ENCODE measurements at regions not wholly inside any gene's neighbourhood (a gene's known extent, or its start where the extent isn't known, plus 50 kb on each side); places are given as distances from the start of the nearest gene placed in this dataset.

DNA sequence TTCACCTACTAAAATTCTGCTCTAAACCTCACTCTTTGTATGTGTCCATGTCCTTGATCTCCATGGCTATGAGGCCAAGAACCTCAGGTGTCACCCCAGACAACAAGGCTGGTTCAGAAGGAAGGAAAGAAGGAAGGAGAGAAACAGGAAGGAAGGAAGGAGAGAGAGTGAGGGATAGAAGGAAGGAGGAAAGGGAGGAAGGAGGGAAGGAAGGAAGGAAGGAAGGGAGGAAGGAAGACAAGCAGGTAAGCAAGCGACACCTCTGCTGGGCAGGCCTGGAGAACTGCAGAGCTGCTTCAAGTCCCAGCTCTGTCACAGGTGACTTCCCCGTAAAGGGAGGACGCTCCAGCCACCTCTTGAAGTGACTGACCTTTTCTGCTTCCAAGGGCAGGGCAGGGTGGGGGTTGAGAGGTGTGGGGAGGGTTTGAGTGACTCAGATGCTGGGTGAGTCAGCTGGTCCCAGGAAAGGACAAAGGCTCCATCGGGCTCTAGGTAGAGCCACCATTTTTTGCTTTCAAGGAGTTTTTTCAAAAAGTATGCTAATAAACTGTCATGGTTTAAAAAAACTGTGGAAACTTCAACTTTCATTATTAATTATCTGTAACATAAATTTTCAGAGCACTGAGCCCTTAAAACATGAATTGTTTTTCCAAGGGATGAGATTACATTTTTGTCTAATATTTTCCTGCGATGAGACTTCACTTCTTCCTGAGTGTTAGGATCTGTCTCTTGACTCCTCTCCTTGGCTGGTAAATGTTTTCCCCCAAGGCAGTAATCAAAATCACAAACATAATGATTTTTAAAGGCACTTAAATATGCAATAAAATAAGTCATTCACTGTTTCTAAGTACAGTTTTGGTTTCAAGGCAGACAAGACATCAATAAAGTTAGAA lies 90.1 kb upstream of the L3MBTL4 start:
- no peak for DNase-seq (ENCODE audit: low spot score)
- Histone ChIP-seq H3K27ac (ENCODE audit: low read depth in 1 of 2, low read length in 2 of 2) (no peak overlapping the region), H3K4me3 (ENCODE audit: low read depth in 1 of 3, low read length in 3 of 3) (no peak overlapping the region), H3K9ac (ENCODE audit: low read depth in 1 of 2, low read length in 2 of 2) (no peak overlapping the region), H3K4me1 (ENCODE audit: control insufficient read depth in 4 of 4, insufficient read depth in 4 of 4, low read length in 3 of 4) (no peaks in the 10 kb centered on the region), H3K9me3 (ENCODE audit: control insufficient read depth in 4 of 4, low read length in 3 of 4) (no peaks in the 10 kb centered on the region), H3K36me3 (ENCODE audit: control insufficient read depth in 4 of 4, insufficient read depth in 3 of 4, low read depth in 1 of 4, low read length in 3 of 4) (no peaks in the 10 kb centered on the region), H3K27me3 (ENCODE audit: control insufficient read depth in 4 of 4, insufficient read depth in 4 of 4, low read length in 3 of 4) (peaks cover 0 to 2% (median 0%) of the 10 kb centered on the region in 4 donors)
- WGBS: 78% methylated on average over 5 of the region's 5 CpGs
- TF ChIP-seq HNF4A (conservative IDR thresholded peaks at IDR 0.05) (no peak), EGR1 (IDR thresholded peaks at IDR 0.05; ENCODE audit: low read depth in 2 of 2) (no peak), TAF1 (conservative IDR thresholded peaks at IDR 0.05) (no peak), RAD21 (IDR thresholded peaks at IDR 0.05) (no peak), SP1 (IDR thresholded peaks at IDR 0.05) (no peak), GABPA (IDR thresholded peaks at IDR 0.05 in 1 of 2, conservative IDR thresholded peaks at IDR 0.05 in 1 of 2) (no peak), RXRA (IDR thresholded peaks at IDR 0.05) (no peak), NR2F2 (IDR thresholded peaks at IDR 0.05) (no peak), FOXA2 (IDR thresholded peaks at IDR 0.05) (no peak)
- TF ChIP-seq, protein P1, sequence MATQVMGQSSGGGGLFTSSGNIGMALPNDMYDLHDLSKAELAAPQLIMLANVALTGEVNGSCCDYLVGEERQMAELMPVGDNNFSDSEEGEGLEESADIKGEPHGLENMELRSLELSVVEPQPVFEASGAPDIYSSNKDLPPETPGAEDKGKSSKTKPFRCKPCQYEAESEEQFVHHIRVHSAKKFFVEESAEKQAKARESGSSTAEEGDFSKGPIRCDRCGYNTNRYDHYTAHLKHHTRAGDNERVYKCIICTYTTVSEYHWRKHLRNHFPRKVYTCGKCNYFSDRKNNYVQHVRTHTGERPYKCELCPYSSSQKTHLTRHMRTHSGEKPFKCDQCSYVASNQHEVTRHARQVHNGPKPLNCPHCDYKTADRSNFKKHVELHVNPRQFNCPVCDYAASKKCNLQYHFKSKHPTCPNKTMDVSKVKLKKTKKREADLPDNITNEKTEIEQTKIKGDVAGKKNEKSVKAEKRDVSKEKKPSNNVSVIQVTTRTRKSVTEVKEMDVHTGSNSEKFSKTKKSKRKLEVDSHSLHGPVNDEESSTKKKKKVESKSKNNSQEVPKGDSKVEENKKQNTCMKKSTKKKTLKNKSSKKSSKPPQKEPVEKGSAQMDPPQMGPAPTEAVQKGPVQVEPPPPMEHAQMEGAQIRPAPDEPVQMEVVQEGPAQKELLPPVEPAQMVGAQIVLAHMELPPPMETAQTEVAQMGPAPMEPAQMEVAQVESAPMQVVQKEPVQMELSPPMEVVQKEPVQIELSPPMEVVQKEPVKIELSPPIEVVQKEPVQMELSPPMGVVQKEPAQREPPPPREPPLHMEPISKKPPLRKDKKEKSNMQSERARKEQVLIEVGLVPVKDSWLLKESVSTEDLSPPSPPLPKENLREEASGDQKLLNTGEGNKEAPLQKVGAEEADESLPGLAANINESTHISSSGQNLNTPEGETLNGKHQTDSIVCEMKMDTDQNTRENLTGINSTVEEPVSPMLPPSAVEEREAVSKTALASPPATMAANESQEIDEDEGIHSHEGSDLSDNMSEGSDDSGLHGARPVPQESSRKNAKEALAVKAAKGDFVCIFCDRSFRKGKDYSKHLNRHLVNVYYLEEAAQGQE (IDR thresholded peaks at IDR 0.05): no peak
- TF ChIP-seq, protein P2, sequence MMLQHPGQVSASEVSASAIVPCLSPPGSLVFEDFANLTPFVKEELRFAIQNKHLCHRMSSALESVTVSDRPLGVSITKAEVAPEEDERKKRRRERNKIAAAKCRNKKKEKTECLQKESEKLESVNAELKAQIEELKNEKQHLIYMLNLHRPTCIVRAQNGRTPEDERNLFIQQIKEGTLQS (IDR thresholded peaks at IDR 0.05): no peak
- TF ChIP-seq, protein P3, sequence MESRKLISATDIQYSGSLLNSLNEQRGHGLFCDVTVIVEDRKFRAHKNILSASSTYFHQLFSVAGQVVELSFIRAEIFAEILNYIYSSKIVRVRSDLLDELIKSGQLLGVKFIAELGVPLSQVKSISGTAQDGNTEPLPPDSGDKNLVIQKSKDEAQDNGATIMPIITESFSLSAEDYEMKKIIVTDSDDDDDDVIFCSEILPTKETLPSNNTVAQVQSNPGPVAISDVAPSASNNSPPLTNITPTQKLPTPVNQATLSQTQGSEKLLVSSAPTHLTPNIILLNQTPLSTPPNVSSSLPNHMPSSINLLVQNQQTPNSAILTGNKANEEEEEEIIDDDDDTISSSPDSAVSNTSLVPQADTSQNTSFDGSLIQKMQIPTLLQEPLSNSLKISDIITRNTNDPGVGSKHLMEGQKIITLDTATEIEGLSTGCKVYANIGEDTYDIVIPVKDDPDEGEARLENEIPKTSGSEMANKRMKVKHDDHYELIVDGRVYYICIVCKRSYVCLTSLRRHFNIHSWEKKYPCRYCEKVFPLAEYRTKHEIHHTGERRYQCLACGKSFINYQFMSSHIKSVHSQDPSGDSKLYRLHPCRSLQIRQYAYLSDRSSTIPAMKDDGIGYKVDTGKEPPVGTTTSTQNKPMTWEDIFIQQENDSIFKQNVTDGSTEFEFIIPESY (IDR thresholded peaks at IDR 0.05): no peak
- TF ChIP-seq, protein P4, sequence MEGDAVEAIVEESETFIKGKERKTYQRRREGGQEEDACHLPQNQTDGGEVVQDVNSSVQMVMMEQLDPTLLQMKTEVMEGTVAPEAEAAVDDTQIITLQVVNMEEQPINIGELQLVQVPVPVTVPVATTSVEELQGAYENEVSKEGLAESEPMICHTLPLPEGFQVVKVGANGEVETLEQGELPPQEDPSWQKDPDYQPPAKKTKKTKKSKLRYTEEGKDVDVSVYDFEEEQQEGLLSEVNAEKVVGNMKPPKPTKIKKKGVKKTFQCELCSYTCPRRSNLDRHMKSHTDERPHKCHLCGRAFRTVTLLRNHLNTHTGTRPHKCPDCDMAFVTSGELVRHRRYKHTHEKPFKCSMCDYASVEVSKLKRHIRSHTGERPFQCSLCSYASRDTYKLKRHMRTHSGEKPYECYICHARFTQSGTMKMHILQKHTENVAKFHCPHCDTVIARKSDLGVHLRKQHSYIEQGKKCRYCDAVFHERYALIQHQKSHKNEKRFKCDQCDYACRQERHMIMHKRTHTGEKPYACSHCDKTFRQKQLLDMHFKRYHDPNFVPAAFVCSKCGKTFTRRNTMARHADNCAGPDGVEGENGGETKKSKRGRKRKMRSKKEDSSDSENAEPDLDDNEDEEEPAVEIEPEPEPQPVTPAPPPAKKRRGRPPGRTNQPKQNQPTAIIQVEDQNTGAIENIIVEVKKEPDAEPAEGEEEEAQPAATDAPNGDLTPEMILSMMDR (IDR thresholded peaks at IDR 0.05; ENCODE audit: low read depth, low read length, missing input control): no peak

DNA sequence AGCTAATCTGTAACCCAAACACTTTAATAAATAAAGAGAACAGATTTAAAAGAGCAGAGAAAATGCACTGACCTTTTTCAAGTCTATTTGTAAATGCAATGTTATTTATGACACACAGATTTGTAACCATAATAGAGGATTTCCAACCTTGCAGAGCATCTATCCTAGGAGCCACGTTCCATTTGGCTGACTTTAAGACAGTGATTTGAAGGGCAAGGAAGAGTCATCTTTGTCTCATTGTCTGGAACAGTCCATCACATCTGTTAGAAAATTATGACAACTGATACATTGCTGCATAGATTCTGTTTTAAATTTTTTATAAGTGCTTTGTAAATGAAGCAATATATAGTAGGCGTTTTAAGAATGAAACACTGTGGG lies 90.8 kb upstream of the L3MBTL4 start:
- H3K27ac ChIP-seq (ENCODE audit: low read depth in 1 of 2, low read length in 2 of 2): no peak overlapping the region
- TF ChIP-seq NR2F2 (IDR thresholded peaks at IDR 0.05) (no peak), HNF4G (IDR thresholded peaks at IDR 0.05) (no peak), SP1 (IDR thresholded peaks at IDR 0.05) (no peak), HNF4A (conservative IDR thresholded peaks at IDR 0.05) (no peak)
- TF ChIP-seq, protein P1 (IDR thresholded peaks at IDR 0.05): no peak
- TF ChIP-seq, protein P3 (IDR thresholded peaks at IDR 0.05): no peak

More for the DNA sequence above, 90.8 kb upstream of the L3MBTL4 start:
- Histone ChIP-seq H3K36me3 (ENCODE audit: control insufficient read depth in 4 of 4, insufficient read depth in 3 of 4, low read depth in 1 of 4, low read length in 3 of 4) (no peaks in the 10 kb centered on the region), H3K9ac (ENCODE audit: low read depth in 1 of 2, low read length in 2 of 2) (no peak overlapping the region), H3K4me1 (ENCODE audit: control insufficient read depth in 4 of 4, insufficient read depth in 4 of 4, low read length in 3 of 4) (no peaks in the 10 kb centered on the region), H3K27me3 (ENCODE audit: control insufficient read depth in 4 of 4, insufficient read depth in 4 of 4, low read length in 3 of 4) (peaks cover 0 to 2% (median 0%) of the 10 kb centered on the region in 4 donors), H3K9me3 (ENCODE audit: control insufficient read depth in 4 of 4, low read length in 3 of 4) (no peaks in the 10 kb centered on the region), H3K4me3 (ENCODE audit: low read depth in 1 of 3, low read length in 3 of 3) (no peak overlapping the region)
- DNase-seq (ENCODE audit: low spot score): no peak
- WGBS: 68% methylated on average over 2 of the region's 2 CpGs
